ENCODE measurements at regions not wholly inside any gene's neighbourhood (a gene's known extent, or its start where the extent isn't known, plus 50 kb on each side); places are given as distances from the start of the nearest gene placed in this dataset.
"Not testable (repeated sequence)": the region's sequence is repeated elsewhere in the genome, so short reads cannot be mapped to it uniquely, and the experiment has no call there.

DNA sequence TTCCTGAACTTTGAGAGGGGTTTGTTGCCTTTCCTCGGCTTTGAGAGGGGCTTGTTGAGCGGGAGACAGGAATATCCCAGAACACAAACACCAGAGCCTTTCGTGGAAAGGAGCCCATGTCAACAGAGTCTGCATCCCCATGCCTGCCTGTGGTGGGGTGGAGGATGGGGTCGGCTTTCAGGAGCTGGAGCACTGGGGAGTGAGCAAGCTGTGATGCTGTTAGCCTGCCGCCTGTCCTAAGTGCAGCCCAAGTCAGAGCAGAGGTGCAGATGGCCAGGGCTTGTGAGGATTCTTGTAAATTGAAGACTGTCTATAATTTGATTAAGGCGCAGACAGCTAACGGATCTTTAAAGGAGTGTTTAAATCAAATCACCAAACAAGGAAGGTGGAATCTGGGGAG lies 103.3 kb upstream of the ANK2 start:
- no peak for DNase-seq (ENCODE audit: low read depth)

DNA sequence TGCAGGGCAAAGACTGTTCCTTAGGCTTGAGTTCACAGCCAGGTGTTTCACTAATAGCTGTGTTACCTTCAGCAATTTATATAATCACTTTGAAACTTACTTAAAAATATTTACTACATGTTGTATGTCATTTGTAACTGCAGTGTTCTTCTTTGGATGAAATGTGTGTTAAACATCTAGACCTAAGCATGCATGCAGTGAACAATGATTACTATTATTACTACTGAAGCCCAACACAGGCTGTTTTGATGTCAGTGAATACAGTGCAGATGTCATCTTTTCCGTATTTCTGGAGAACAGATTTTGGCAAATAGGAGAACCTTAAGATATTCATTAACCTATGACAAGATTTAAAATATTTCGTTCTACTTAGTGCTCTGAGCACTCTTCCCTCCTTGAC lies 101.8 kb upstream of the ANK2 start:
- no peak for DNase-seq (ENCODE audit: low read depth)

- DNase-seq (ENCODE audit: low read depth): no peak
Observed at GRCh38 chr4:112951362-112952312, 97.8 kb upstream of the ANK2 start.

DNA sequence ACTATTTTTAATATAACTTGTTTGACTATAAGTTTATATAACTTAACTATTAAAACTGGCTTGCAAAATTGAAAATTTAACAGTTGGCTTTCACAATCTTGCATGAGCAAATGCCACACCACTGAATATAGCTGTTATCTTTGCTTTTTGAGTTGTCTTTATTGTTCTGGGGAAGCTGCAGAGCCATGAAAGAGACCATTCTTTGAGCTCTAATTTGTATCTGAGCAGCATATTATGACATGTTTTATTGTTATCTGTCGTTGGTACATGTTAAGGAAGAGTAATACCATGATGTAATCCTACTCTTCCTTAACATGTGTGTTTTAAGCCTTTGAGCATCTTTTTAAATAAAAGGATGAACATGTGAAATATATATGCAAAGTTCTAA lies 97.1 kb upstream of the ANK2 start:
- DNase-seq (ENCODE audit: low read depth): no peak

DNA sequence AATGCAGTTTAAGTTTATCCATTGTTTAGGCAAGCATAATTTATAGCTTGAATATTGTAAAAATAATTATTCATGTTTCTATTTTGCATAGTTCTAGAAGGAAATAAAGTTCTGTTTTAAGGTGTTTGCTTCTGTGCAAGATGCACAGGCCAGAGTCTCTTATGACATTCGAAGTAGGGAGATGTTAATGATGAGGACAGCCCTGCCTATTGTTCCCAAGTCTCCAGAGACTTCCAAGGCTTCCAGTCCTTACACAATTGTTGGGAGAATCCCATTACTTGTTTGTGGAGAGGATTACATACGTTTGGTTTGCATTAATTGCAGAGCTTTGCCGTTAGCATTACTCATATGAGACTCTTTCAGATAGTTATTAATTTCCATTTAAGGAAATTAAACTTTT lies 96.2 kb upstream of the ANK2 start:
- no peak for DNase-seq (ENCODE audit: low read depth)

DNA sequence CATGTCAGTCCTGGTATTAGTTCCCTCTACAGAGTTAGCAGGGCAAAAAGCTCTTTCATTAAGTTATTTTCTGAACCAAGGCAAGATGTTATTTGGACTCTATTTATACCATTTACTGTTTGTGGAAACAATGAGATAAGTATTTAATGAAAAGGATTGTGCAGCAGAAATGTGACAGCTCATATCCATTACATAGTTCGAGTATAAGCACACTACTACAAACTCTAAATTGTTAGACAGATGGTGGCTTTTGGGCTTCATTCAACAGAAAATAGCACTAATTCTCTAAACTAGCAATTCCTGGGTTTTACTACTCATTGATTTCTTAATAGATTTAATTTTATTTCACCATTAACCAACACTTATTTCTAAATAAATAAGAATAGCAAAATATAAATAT lies 95.2 kb upstream of the ANK2 start:
- DNase-seq (ENCODE audit: low read depth): no peak

DNA sequence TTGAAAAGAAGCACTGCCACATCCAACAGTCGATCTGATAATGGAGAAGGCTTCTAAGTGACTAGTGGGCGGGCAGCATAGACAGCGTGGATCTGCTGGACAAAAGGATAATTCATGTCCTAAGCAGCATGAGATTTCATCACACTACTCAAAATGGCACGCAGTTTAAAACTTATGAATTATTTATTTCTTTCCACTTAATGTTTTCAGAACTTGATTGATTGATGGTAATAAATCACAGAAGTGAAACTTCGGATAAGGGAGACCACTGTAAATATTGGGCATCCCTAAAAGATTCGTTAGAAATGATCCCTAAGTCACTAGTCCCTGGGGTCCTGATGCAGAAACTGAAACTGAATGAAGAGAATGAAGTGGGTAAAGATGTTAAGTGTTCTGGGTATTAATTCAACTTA lies 93.0 kb upstream of the ANK2 start:
- no peak for DNase-seq (ENCODE audit: low read depth)

DNA sequence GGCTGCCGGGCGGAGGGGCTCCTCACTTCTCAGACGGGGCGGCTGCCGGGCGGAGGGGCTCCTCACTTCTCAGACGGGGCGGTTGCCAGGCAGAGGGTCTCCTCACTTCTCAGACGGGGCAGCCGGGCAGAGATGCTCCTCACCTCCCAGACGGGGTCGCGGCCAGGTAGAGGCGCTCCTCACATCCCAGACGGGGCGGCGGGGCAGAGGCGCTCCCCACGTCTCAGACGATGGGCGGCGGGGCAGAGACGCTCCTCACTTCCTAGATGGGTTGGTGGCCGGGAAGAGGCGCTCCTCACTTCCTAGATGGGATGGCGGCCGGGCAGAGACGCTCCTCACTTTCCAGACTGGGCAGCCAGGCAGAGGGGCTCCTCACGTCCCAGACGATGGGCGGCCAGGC lies 91.7 kb upstream of the ANK2 start:
- not testable (repeated sequence) for DNase-seq (ENCODE audit: low read depth)

GRCh38 chr4:112966701-112967488 lies 82.6 kb upstream of the ANK2 start:
- DNase-seq (ENCODE audit: low read depth): no peak

- no peak for DNase-seq (ENCODE audit: low read depth)
Observed at GRCh38 chr4:112968451-112969159, 80.8 kb upstream of the ANK2 start.

DNA sequence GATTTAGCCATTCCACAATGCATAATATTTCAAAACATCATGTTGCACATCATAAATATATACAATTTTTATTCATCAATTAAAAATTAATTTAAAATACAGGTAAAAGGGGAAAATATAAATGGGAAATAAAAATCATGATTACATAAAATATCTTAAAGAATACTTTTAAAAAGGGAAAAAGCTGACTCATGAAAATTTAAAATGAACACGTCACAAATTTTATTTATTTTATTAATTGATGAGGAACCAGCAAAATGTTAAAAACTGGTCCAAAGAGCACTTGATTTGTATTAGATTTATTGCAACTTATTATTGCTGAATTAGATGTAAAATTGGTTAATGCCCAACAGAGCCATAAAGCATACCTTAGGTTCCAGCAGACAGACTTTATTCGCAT lies 78.5 kb upstream of the ANK2 start:
- DNase-seq (ENCODE audit: low read depth): no peak

GRCh38 chr4:112973750-112974251 lies 75.7 kb upstream of the ANK2 start:
- no peak for DNase-seq (ENCODE audit: low read depth)

DNA sequence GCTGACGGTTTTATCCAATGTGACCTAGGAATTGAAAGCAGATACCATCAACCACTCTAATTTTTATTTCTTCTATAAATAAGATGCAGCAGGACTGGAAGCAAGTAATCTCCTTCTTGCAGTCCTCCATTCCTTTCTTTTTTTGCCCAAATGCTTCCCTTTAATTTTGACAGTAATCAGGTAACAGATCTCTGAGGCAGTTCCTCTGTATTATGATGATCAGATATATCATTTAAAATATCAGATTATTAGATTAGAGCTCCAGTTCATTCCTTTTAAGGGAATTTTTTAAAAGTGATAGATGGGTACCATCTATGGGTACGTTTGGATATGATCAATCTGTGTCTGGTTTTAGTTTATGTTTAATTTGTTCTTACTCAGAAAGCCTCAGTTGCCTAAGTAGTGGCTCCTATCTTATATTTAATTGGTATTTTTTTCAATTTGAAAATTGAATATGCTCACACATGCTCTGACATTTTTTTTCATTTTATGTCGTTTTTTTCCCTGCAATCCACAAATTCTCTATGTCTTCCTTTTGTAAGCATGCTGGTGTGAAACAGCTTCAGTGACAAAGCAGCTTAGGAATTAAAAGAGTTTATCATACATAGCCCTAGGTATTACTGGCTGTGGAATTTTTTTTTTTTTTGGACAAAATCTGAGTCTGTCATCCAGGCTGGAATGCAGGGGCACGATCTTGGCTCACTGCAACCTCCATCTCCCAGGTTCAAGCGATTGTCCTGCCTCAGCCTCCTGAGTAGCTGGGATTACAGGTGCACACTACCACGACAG lies 73.7 kb upstream of the ANK2 start:
- DNase-seq (ENCODE audit: low read depth): no peak

GRCh38 chr4:112978691-112979472 lies 70.6 kb upstream of the ANK2 start:
- no peak for DNase-seq (ENCODE audit: low read depth)

- DNase-seq (ENCODE audit: low read depth): no peak
Observed at GRCh38 chr4:112979881-112980421, 69.5 kb upstream of the ANK2 start.

GRCh38 chr4:112982680-112983079 lies 66.8 kb upstream of the ANK2 start:
- DNase-seq (ENCODE audit: low read depth): no peak

DNA sequence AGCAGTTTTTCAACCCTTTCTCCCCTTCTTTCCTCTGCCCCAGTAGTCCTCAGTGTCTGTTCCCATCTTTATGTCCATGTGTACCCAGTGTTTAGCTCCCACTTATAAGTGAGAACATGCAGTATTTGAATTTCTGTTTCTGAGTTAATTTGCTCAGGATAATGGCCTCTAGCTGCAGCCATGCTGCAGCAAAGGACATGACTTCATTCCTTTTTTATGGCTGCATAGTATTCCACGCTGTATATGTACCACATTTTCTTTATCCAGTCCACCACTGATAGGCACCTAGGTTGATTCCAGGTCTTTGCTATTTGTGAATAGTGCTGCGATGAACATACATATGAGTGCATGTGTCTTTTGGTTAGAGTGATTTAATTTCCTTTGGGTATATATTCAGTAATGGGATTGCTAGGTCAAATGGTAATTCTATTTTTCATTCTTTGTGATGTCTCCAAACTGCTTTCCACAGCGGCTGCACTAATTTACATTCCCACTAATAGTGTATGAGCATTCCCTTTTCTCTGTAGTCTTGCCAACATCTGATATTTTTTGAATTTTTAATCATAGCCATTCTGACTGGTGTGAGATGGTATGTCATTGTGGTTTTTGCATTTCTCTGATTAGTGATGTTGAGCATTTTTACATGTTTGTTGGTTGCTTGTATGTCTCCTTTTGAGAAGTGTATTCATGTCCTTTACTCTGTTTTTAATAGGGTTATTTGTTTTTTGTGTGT lies 54.6 kb upstream of the ANK2 start:
- DNase-seq (ENCODE audit: low read depth): no peak
